ENCODE measurements at regions not wholly inside any gene's neighbourhood (a gene's known extent, or its start where the extent isn't known, plus 50 kb on each side); places are given as distances from the start of the nearest gene placed in this dataset.

GRCh38 chr10:107480781-107481180, 316.3 kb upstream of the SORCS1 start:
- no peak overlapping the region for H2BK12ac ChIP-seq (ENCODE audit: low read depth, low read length)
- H4K8ac ChIP-seq (ENCODE audit: extremely low read depth, insufficient read depth, low read length): no peak overlapping the region
- no peaks in the 10 kb centered on the region for H3K79me2 ChIP-seq (ENCODE audit: control insufficient read depth in 1 of 2, insufficient read depth in 2 of 2, low read length in 2 of 2)
- no peaks in the 10 kb centered on the region for H3K27me3 ChIP-seq (replicated peaks in 1 of 4; ENCODE audit: control insufficient read depth in 3 of 4, extremely low read depth in 1 of 4, insufficient read depth in 3 of 4, low read length in 3 of 4)
- no peak overlapping the region for H4K5ac ChIP-seq (ENCODE audit: insufficient read length, low read depth, low read length)
- H4K20me1 ChIP-seq (replicated peaks in 1 of 2; ENCODE audit: control insufficient read depth in 1 of 2, insufficient read depth in 2 of 2, low read length in 2 of 2): no peaks in the 10 kb centered on the region
- no peak overlapping the region for H3K56ac ChIP-seq (replicated peaks; ENCODE audit: insufficient read length, low read depth, low read length)
- no peak for DNase-seq (ENCODE audit: low read depth in 1 of 2, low spot score in 2 of 2)
- H3K4me2 ChIP-seq (ENCODE audit: insufficient read depth in 1 of 2, low read depth in 2 of 2, low read length in 2 of 2): no peak overlapping the region
- H3K4me3 ChIP-seq (ENCODE audit: extremely low read depth in 1 of 4, insufficient read depth in 2 of 4, low read depth in 3 of 4, low read length in 4 of 4): no peak overlapping the region
- CTCF ChIA-PET (ENCODE audit: partially characterized antibody): interaction anchor here (0.6 to 1.0 kb wide), 4 partner anchors 11 to 740 kb away, joined by 3 to 4 read pairs (median 3); no protein-coding TSS in a partner anchor
- no peak overlapping the region for H2BK5ac ChIP-seq (ENCODE audit: low read depth, low read length)
- no peak overlapping the region for H3K4ac ChIP-seq (replicated peaks; ENCODE audit: insufficient read length, low read depth, low read length)
- H3K14ac ChIP-seq (ENCODE audit: insufficient read length): no peak overlapping the region
- no peak for FAIRE-seq
- H3K23me2 ChIP-seq (ENCODE audit: low read depth, low read length): no peaks in the 10 kb centered on the region
- H2BK15ac ChIP-seq (ENCODE audit: low read length): no peak overlapping the region
- H3K18ac ChIP-seq (ENCODE audit: extremely low read depth, low read length): no peak overlapping the region
- no peak overlapping the region for H2AK5ac ChIP-seq (ENCODE audit: low read depth, low read length)
- H3K27ac ChIP-seq (ENCODE audit: low read depth, low read length): no peak overlapping the region
- no peaks in the 10 kb centered on the region; a peak in 1 of 7 replicates for H3K4me1 ChIP-seq (replicated peaks in 1 of 4; ENCODE audit: control insufficient read depth in 3 of 4, insufficient read depth in 4 of 4, low read length in 3 of 4)
- no peak overlapping the region for H3K9ac ChIP-seq (replicated peaks in 1 of 4; ENCODE audit: extremely low read depth in 1 of 4, low read depth in 3 of 4, low read length in 3 of 4)
- no peak overlapping the region for H2BK20ac ChIP-seq (ENCODE audit: low read length)
- POLR2A ChIA-PET (ENCODE audit: partially characterized antibody): no interaction called here
- peaks cover 0 to 4% of the 10 kb centered on the region in 2 experiments; a peak in 1 of 4 replicates for H3K9me3 ChIP-seq (ENCODE audit: insufficient read depth in 2 of 2, low read depth in 1 of 2, low read length in 1 of 2)
- no peaks in the 10 kb centered on the region for H3K79me1 ChIP-seq (ENCODE audit: low read depth, low read length)
- H2AFZ ChIP-seq (ENCODE audit: low read length): no peak overlapping the region
- TF ChIP-seq POLR2A (IDR thresholded peaks at IDR 0.05; ENCODE audit: control extremely low read depth in 1 of 2, low read depth in 2 of 2, low read length in 2 of 2) (no peak), KDM1A (IDR thresholded peaks at IDR 0.05; ENCODE audit: borderline replicate concordance, low read length) (no peak), GTF2F1 (IDR thresholded peaks at IDR 0.05; ENCODE audit: borderline replicate concordance, low read depth, low read length) (no peak)
- no peak overlapping the region for H3K23ac ChIP-seq (ENCODE audit: insufficient read length)
- no peak overlapping the region for H4K91ac ChIP-seq (replicated peaks; ENCODE audit: insufficient read length, low read length)
- H3K36me3 ChIP-seq (ENCODE audit: control insufficient read depth in 2 of 4, insufficient read depth in 4 of 4, low read length in 3 of 4): no peaks in the 10 kb centered on the region
- no peak overlapping the region for H2BK120ac ChIP-seq (replicated peaks; ENCODE audit: low read depth, low read length)
